ENCODE measurements at regions not wholly inside any gene's neighbourhood (a gene's known extent, or its start where the extent isn't known, plus 50 kb on each side); places are given as distances from the start of the nearest gene placed in this dataset.

- TF ChIP-seq CTCF (IDR thresholded peaks at IDR 0.05; ENCODE audit: extremely low read depth, insufficient read depth, missing control alignments), result no peak
- in situ Hi-C loops (cut with MboI; ENCODE audit: low pct_unique_long_range_greater_than_20kb, low sequenced_read_pairs, unreplicated experiment), result no loop called here
- DNase-seq (ENCODE audit: low spot score), result no peak
Observed at GRCh38 chr13:111548805-111549204, 228.4 kb downstream of the TEX29 start.

DNA sequence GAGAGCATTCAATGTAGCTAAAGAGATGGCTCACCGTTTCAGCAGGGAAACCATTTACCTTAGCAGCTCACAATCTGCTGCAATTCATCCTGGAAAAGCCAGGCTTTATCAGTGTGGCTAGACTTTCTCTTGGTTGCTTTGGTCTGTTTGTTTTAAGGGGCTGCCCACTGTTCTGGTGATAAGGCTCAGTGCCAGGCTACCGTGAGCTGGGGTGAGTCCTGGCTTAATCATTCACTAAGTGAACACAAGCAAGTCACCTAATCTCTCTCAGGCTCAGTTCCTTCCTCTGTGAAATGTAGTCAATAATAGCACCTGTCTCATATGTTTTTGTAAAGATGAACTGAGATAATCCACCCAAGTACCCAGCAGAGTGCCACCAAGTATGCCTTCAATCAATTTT is 229.0 kb downstream of the TEX29 start:
- DNase-seq (ENCODE audit: low spot score), result no peak
- TF ChIP-seq CTCF (IDR thresholded peaks at IDR 0.05; ENCODE audit: extremely low read depth, insufficient read depth, missing control alignments), result no peak
- in situ Hi-C loops (cut with MboI; ENCODE audit: low pct_unique_long_range_greater_than_20kb, low sequenced_read_pairs, unreplicated experiment), result no loop called here

DNA sequence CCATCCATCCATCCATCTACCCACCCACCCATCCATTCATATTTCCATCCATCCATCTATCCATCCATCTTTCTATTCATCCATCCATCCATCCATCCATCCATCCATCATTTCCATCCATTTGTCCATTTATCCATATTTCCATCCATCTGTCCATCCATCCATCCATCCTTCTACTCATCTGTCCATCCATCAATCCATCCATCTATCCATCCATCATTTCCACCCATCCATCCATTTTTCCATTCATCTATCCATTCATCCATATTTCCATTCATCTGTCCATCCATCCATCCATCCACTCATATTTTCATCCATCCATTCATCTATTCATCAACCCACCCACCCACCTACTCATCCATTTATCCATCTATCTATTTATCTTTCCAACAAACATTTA is 229.6 kb downstream of the TEX29 start:
- DNase-seq (ENCODE audit: low spot score), result no peak
- TF ChIP-seq CTCF (IDR thresholded peaks at IDR 0.05; ENCODE audit: extremely low read depth, insufficient read depth, missing control alignments), result no peak
- in situ Hi-C loops (cut with MboI; ENCODE audit: low pct_unique_long_range_greater_than_20kb, low sequenced_read_pairs, unreplicated experiment), result no loop called here

- in situ Hi-C loops (cut with MboI; ENCODE audit: low pct_unique_long_range_greater_than_20kb, low sequenced_read_pairs, unreplicated experiment), result no loop called here
- no peak for TF ChIP-seq CTCF (IDR thresholded peaks at IDR 0.05; ENCODE audit: extremely low read depth, insufficient read depth, missing control alignments)
- DNase-seq (ENCODE audit: low spot score), result no peak
Observed at GRCh38 chr13:111551204-111551820, 230.9 kb downstream of the TEX29 start.

DNA sequence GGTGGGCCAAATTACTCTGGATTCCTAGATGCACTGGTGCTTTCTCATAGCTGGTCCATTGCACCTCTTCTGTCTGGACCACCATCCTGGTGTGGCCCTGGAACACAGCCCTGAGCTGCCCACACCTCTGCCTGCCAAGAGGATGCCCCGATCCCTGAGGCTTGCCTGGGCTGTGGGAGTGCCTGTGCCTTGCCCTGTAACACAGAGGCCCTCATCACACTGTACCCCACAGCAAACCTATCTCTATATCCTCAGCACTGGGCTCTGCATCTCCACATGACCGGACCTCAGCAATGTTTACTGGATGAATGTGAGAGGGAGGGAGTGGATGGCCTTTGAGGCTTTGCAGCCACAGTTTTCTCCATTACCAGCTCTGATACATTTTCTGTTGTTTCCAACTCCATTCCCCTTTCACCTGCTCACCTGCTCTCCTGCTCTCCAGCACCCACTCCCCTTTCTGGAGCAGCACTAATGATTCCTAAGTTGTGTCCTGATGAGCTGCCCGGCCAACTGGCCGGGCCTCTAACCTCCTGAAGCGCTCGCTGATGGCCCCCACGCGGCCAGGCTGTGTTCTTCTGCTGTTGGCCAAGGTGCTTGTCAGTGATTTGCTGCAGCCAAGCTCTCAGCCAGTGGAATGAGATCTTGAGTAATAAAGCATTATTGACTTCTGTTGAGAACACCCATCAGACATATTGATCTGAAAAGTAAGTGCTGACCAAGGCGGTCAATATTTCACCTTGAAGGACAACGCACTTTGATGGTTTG is 232.6 kb downstream of the TEX29 start:
- in situ Hi-C loops (cut with MboI; ENCODE audit: low pct_unique_long_range_greater_than_20kb, low sequenced_read_pairs, unreplicated experiment), result no loop called here
- TF ChIP-seq CTCF (IDR thresholded peaks at IDR 0.05; ENCODE audit: extremely low read depth, insufficient read depth, missing control alignments), result no peak
- no peak for DNase-seq (ENCODE audit: low spot score)

DNA sequence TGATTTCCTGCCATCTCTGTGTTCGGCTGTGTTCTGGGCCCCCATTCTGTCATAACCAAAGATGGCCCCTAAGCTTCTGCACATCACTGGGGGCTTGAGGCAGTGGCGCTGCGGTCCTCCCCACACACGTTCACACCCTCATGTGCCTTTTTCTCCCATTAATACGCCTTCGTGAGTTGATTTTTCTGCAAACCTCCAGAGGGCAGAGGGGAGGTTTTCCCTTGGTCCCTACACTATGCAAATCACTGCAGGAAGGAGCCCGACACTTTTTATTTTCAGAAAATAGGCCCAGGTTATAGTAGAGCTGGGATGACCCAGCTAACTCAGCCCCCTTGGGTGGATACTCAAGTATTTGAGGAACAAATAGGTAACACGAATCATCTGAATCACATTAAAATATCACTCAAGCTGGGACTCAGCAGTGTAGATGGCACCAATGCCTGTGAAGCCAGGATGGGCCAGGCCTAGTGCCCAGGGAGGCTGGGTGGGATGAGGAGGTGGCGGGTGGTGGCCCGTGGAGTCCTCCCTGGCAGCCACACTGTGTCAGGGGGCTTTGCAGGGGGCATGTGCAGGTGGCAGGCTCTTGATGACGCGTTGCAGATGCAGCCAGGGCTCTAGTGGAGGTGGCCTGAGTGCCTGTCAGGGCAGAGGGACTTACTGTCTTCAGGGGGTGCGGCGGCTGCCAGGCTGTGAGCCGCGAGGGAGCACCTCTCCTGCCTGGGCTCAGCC is 234.3 kb downstream of the TEX29 start:
- DNase-seq (ENCODE audit: low spot score), result no peak
- in situ Hi-C loops (cut with MboI; ENCODE audit: low pct_unique_long_range_greater_than_20kb, low sequenced_read_pairs, unreplicated experiment), result no loop called here
- TF ChIP-seq CTCF (IDR thresholded peaks at IDR 0.05; ENCODE audit: extremely low read depth, insufficient read depth, missing control alignments), result no peak
